Sigmoid colon (tissue), 4 donors: ENCODE measurements at regions not wholly inside any gene's neighbourhood (a gene's known extent, or its start where the extent isn't known, plus 50 kb on each side); places are given as distances from the start of the nearest gene placed in this dataset.

Source experiments
- CTCF ChIP-seq, 4 experiments: fragments of 450-650 bp in 3 of 4; fragments of 200-600 bp in 1 of 4; IDR thresholded peaks; one replicate each; pipeline ENCODE4 v1.5.1; 2016 to 2019; ENCODE audit warnings: antibody characterized with exemption in 4 of 4, mild to moderate bottlenecking in 3 of 4, moderate library complexity in 2 of 4
- EP300 ChIP-seq, 4 donors: sonication (generic); formaldehyde crosslinking; IDR thresholded peaks; one replicate each; pipeline ENCODE4 v1.6.1; 2017; ENCODE audit warnings: antibody characterized with exemption in 4 of 4
- POLR2A ChIP-seq, 2 donors: fragments of 450-650 bp; IDR thresholded peaks; one replicate each; pipeline ENCODE4 v1.6.1; 2016; ENCODE audit warnings: antibody characterized with exemption in 2 of 2, mild to moderate bottlenecking in 2 of 2, moderate library complexity in 2 of 2

DNA sequence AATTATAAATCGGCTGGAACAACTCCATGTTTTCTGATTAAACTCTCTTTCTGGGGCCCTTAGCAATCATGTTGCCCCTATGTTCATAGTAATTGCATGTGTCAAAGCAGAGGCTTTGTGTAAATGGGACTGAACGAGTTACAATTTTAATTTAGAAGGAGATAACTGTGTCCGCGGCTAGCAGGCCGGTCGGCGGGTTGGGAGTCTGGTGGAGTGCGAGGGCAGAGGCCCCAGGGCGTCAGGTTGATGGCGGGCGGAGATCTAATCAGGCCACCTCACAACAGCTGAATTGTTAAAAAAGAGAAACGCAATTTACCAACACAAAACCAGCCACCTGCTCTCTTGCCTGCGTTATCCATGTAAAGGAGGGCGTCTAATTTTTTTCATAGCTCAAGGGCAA, 134.9 kb upstream of the LPCAT1 start:
- TF ChIP-seq POLR2A (IDR thresholded peaks at IDR 0.05): no peak
- TF ChIP-seq CTCF (IDR thresholded peaks at IDR 0.05): no peak
- no peak for TF ChIP-seq EP300 (IDR thresholded peaks at IDR 0.05)
